ENCODE measurements at regions not wholly inside any gene's neighbourhood (a gene's known extent, or its start where the extent isn't known, plus 50 kb on each side); places are given as distances from the start of the nearest gene placed in this dataset.

DNA sequence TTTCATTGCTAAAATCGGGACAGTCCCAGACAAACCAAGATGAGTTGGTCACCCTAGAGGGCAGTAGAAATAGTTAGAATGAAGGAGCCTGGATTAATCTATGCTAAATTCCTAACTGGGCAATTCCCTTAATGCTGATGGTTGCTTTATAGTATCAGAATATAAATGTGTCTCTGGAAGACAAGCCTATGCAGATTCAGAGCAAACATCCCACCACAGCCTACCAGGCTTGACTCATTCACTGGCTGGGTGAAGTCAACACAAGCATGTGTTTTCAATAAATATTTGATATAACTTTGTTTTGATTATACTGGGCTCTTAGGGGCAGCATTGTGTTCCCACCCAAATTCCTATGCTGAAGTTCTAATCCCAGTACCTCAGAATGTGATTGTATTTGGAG lies 79.3 kb downstream of the RMI1 start:
- TF ChIP-seq, protein P1, sequence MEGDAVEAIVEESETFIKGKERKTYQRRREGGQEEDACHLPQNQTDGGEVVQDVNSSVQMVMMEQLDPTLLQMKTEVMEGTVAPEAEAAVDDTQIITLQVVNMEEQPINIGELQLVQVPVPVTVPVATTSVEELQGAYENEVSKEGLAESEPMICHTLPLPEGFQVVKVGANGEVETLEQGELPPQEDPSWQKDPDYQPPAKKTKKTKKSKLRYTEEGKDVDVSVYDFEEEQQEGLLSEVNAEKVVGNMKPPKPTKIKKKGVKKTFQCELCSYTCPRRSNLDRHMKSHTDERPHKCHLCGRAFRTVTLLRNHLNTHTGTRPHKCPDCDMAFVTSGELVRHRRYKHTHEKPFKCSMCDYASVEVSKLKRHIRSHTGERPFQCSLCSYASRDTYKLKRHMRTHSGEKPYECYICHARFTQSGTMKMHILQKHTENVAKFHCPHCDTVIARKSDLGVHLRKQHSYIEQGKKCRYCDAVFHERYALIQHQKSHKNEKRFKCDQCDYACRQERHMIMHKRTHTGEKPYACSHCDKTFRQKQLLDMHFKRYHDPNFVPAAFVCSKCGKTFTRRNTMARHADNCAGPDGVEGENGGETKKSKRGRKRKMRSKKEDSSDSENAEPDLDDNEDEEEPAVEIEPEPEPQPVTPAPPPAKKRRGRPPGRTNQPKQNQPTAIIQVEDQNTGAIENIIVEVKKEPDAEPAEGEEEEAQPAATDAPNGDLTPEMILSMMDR (IDR thresholded peaks at IDR 0.05; ENCODE audit: poor library complexity, severe bottlenecking), result no peak
- TF ChIP-seq EZH2 (IDR thresholded peaks at IDR 0.05; ENCODE audit: borderline replicate concordance, insufficient read depth, low read length, poor library complexity, severe bottlenecking) (no peak), POLR2AphosphoS5 (IDR thresholded peaks at IDR 0.05) (no peak), EP300 (conservative IDR thresholded peaks at IDR 0.05; ENCODE audit: poor library complexity, severe bottlenecking) (no peak), RAD21 (conservative IDR thresholded peaks at IDR 0.05) (no peak)

Measured in neural cell (in vitro differentiated cells).